LNCaP clone FGC (cell line): ENCODE measurements at regions not wholly inside any gene's neighbourhood (a gene's known extent, or its start where the extent isn't known, plus 50 kb on each side); places are given as distances from the start of the nearest gene placed in this dataset.
"Not testable (repeated sequence)": the region's sequence is repeated elsewhere in the genome, so short reads cannot be mapped to it uniquely, and the experiment has no call there.

ENCODE experiments used
- DNase-seq: peaks from one replicate; pipeline ENCODE4 v3.0.0-alpha.2; 2011; ENCODE audit warnings: low read depth
- H3K4me3 ChIP-seq: 2 replicates; pipeline ENCODE4 v1.5.1; 2011; ENCODE audit warnings: mild to moderate bottlenecking, low read depth, low read length, control low read depth
- CTCF ChIP-seq: IDR thresholded peaks from 2 replicates; pipeline ENCODE4 v1.5.1; 2012; ENCODE audit warnings: mild to moderate bottlenecking; ENCODE audit not compliant: control insufficient read depth, insufficient read depth; ENCODE audit errors: extremely low read depth

- no peak for DNase-seq
- no peak for TF ChIP-seq CTCF
- H3K4me3 ChIP-seq, result no peak overlapping the region
These were observed 330.0 kb upstream of the FOXK1 start for GRCh38 chr7:4352069-4352468.

GRCh38 chr7:4361774-4362173 is 320.3 kb upstream of the FOXK1 start:
- no peak overlapping the region for H3K4me3 ChIP-seq
- TF ChIP-seq CTCF, result no peak
- no peak for DNase-seq

GRCh38 chr7:4383584-4383983 is 298.5 kb upstream of the FOXK1 start:
- DNase-seq, result no peak
- TF ChIP-seq CTCF, result no peak
- H3K4me3 ChIP-seq, result no peak overlapping the region

GRCh38 chr7:4386190-4386589 is 295.9 kb upstream of the FOXK1 start:
- no peak overlapping the region for H3K4me3 ChIP-seq
- TF ChIP-seq CTCF, result no peak
- no peak for DNase-seq

- not testable (repeated sequence) for DNase-seq, H3K4me3 ChIP-seq
These were observed 291.0 kb upstream of the FOXK1 start for GRCh38 chr7:4391103-4391502.

GRCh38 chr7:4394736-4395135 is 287.4 kb upstream of the FOXK1 start:
- no peak for TF ChIP-seq CTCF
- no peak for DNase-seq
- no peak overlapping the region for H3K4me3 ChIP-seq

- TF ChIP-seq CTCF, result no peak
- H3K4me3 ChIP-seq, result no peak overlapping the region
- no peak for DNase-seq
These were observed 283.0 kb upstream of the FOXK1 start for GRCh38 chr7:4399121-4399520.

GRCh38 chr7:4399596-4399995 is 282.5 kb upstream of the FOXK1 start:
- H3K4me3 ChIP-seq, result no peak overlapping the region
- no peak for TF ChIP-seq CTCF
- no peak for DNase-seq
